Ishikawa (cell line): ENCODE measurements at regions not wholly inside any gene's neighbourhood (a gene's known extent, or its start where the extent isn't known, plus 50 kb on each side); places are given as distances from the start of the nearest gene placed in this dataset.

ENCODE experiments used
- CEBPB ChIP-seq: IDR thresholded peaks from 2 replicates; pipeline ENCODE4 v1.6.1; 2012
- EGR1 ChIP-seq: IDR thresholded peaks from 2 replicates; pipeline ENCODE4 v1.6.1; 2012
- RAD21 ChIP-seq: IDR thresholded peaks from 2 replicates; pipeline ENCODE4 v1.6.1; 2012; ENCODE audit warnings: low read depth
- REST ChIP-seq: IDR thresholded peaks from 2 replicates; pipeline ENCODE4 v1.6.1; 2012; ENCODE audit warnings: low read depth, mild to moderate bottlenecking
- YY1 ChIP-seq: IDR thresholded peaks from 2 replicates; pipeline ENCODE4 v1.6.1; 2012; ENCODE audit warnings: low read depth

DNA sequence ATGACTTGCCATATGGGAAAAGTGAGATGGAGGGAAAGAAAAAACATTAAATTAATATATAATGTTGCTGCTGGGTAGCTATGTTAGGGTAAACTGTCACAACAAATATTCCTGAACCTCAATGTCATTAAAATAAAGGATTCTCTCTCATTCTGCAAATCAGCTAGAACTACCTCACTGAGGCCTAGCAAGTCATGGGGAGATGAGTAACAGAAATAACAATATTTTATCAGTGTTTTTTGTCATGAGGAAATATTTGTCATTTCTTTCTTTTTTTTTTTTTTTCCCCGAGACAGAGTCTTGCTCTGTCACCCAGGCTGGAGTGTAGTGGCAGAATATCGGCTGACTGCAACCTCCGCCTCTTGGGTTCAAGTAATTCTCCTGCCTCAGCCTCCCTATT lies 1282.3 kb upstream of the NRXN1 start:
- no peak for TF ChIP-seq RAD21
- TF ChIP-seq EGR1 = no peak
- TF ChIP-seq CEBPB = no peak
- no peak for TF ChIP-seq YY1
- no peak for TF ChIP-seq REST
